GM21576 (cell line): ENCODE measurements at regions not wholly inside any gene's neighbourhood (a gene's known extent, or its start where the extent isn't known, plus 50 kb on each side); places are given as distances from the start of the nearest gene placed in this dataset.
"Not testable (repeated sequence)": the region's sequence is repeated elsewhere in the genome, so short reads cannot be mapped to it uniquely, and the experiment has no call there.

Source experiments
- ATAC-seq: cut with Tn5 transposase; IDR thresholded peaks from one replicate; pipeline ENCODE4 v1.9.1; 2021; ENCODE audit warnings: mild to moderate bottlenecking, moderate library complexity; ENCODE audit not compliant: unreplicated experiment

DNA sequence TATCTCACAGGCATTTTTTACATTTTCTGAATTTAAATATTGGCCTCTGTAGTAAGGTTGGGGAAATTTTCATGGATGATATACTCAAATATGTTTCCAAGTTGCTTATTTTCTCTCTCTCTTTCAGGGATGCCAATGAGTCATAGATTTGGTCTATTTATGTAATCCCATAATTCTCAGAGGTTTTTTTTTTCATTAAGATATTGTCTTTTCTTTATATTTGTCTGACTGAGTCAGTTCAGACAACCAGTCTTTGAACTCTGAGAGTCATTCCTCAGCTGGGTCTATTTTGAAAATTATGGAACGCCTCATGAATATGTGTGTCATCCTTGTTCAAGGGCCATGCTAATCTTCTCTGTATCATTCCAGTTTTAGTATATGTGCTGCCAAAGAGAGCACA is 223.2 kb downstream of the PCSK1 start:
- no peak for ATAC-seq

DNA sequence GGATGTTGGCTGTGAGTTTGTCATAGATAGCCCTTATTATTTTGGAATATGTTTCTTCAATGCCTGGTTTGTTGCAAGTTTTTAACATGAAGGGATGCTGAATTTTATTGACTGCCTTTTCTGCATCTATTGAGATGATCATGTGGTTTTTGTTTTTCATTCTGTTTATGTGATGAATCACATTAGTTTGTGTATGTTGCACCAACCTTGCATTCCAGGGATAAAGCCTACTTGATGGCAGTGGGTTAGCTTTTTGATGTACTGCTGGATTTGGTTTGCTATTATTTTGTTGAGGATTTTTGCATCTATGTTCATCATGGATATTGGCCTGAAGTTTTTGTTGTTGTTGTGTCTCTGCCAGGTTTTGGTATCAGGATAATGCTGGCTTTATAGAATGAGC is 225.6 kb downstream of the PCSK1 start:
- ATAC-seq = no peak

DNA sequence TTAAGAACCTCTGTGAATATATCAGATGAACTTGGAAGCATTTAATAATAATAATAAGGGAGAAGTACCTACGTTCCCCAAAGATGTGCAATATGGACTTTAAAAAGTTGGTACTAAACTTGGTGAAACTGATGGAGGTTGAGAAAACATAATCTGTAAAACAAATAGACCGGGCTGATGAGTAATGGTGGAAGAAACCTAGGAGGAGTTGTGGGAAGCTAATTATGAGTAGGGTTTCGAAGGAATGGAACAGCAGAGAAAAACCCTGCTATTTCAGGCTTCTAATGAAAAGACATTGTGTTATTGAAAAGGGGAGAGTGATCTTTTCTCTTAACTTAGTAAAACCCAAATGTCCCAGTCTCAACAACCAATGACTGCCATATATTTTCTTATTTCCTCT is 229.3 kb downstream of the PCSK1 start:
- ATAC-seq = no peak

DNA sequence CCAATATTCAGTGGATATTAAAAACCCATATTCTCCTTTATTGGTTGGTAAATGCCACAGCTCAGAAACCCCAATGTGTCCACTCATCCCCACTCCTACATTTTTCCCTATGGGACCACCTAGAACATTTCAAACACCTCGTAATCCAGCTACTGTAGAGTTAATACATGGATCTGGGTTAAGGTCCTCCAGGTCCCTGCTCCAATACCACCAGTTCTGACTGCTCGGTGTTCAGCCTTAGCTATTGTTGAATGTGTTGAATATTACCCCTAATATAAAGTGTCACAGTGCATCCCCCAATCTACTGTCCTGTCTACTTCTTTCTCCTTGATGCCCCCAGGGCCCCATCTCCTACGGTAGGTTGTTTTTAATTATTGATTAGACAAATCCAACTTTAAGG is 231.5 kb downstream of the PCSK1 start:
- ATAC-seq = no peak

DNA sequence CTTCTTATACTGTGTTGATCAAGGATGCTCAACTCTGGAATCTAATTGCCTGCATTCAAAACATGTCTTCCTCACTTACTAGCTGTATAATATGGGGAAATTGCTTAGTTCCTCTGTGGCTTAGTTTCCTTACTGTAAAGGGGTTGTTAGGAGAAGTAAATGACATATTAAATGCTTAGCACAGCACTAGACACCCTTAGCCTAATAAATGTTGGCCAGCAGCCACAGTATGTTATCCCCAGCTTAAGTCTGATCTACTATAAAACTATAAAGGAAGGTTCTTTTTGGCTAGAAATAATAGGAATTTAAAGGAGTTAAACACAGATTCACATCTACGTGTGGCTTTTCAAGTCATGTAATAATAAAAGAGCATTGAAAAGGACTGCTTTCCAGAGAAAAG is 232.4 kb downstream of the PCSK1 start:
- no peak for ATAC-seq

DNA sequence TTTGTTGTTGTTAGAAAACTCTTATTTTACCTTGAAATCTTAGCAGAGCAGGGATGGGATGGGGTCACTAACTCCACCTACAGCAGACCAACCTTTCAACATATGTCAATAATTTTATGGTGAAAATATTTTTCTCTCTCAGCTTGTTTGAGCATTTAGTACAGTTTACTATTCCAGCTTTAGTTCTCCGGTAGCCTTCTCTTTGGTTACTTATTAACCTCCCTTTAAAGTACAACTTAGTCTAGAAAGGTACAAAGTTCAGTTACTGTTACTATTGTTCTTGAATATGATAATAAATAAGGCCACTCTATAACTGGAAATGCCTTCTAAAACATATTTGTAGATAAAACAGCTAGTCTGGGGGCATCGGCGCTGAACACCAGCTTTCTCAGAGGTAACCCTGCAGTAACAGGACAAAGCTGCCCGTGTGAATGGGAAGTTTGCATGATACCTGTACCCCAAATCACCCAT is 233.3 kb downstream of the PCSK1 start:
- ATAC-seq = no peak

DNA sequence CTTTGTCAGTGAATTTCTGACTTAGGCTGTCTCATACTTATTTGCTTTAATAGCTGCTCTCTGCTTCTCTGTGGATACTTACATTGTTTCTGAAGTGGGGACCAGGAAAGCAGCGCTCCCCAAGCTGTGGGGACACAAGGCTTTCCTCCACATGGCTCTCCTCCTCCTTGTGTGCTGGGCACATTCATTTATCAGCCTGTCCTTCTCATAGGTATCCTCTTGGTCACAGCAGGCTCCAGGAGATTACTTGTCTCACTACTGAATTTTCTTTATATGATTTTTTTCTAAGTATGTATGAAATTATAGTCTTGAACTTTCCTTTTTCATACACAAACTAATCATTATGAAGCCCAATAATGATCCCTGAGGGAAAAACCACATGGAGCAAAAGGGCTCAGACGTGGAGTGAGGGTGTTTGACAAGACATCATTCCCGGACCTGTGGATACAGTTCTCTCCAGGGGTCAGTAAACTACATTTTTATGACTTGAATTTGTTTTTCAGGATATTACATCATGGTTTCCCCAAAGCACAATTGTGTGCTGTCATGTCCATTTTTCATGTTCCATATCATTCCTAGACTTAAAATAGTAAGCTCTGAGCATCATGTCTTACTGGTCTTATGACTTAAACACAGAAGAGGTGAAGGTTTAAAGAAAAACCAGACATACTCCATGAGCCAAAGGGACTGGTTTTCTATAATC is 234.5 kb downstream of the PCSK1 start:
- no peak for ATAC-seq

DNA sequence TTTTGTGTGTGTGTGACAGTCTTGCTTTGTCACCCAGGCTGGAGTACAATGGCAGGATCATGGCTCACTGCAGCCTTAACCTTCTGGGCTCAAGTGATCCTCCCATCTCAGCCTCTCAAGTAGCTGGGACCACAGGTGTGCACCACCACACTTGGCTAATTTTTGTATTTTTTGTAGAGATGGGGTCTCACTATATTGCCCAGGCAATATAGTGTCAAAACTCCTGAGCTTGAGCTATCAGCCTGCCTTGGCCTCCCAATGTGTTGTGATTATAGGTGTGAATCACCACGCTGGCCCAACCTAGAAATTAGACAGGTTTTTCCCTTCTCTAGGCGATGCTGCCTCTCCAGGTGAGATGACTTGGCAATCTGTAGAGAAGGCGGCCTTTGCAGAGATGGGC is 235.3 kb downstream of the PCSK1 start:
- not testable (repeated sequence) for ATAC-seq

DNA sequence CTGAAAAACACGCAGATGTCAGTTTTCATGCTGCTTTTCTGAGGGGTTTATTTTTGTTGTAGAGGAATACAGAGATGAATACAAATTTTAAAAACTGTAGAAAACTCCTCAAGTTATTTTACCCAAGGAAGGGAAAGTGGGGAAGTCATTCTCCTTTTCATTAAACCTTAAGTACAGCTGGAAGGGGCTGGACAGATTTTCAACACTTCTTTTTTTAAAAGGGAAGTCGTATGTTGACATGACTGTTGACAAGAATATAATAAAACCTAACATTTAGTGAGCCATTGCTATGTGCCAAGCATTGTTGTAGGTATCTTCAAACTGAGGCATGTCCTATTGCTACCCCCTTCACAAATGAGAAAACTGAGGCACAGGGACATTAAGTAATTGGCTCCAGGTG is 235.7 kb upstream of the ELL2 start:
- ATAC-seq = no peak

DNA sequence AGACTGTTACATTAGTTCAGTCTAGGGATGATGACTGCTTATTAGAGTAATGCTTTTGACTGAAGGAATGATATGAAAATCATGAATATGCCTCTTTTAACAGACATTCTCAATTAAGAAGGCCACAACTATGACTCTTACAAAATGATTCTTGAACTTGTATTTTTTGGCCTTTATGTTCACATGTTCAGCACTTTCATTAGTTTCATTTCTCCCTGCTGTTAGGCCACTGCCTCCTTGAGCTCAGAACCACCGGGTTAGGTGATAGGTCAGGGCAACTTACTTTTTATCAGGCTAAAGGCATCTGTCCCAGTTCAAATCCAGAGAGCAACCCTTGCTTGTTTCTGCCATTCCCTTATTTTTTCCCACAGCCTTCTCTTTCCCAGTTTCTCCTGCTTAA is 235.2 kb upstream of the ELL2 start:
- no peak for ATAC-seq

DNA sequence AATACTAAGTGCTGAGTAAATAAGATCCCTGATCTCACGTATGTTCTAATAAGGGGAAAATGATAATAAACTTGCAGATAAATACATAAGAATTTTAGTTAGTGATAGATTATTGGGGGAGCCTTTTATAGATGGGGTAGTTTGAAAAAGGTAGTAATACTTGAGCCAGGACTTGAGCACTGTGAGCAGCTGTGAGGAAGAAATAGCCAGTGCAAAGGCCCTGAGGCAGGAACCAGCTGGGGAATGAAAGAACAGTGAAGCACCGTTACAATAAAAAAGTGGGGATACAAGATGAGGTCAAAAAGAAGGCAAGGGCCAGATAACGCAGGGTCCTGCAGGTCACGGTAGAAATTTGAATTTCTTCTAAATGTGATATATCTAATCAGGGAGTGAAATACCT is 234.8 kb upstream of the ELL2 start:
- no peak for ATAC-seq

DNA sequence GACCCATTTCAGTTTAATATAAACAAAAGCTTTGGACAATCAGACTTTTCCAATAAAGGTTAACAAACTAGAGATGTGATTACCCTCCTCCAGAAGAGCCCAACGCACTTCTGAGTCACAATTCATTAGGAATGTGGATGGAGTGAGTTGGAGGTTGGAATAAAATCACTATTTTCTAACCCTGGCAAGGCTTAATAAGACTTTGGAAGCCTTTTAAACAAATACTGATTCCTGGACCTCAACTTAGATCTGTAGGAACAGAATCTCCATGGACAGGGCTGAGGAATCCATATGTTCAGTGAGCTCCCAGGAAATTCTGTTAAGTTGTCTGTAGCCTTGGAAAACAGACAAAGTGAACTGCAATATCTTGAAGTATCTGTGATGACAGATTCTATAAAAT is 233.5 kb upstream of the ELL2 start:
- ATAC-seq = no peak

DNA sequence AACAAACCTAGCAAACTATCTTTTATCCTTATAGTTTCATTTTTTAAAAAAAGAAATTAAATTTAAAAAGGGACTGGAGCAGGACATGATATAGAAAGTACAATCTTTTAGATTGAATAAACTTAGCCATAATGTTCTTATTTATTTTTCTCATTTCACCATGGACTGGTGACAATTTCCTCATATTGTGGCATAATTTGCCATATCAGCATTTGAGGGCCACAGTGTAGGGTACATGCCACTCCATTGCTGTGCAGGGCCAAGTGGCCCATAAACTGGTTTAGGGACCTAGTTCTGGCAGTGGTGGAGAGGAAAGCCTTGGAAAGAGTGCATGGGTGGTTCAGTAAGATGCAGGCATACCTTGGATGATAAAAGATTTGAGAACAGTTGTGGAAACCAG is 232.9 kb upstream of the ELL2 start:
- ATAC-seq = no peak

DNA sequence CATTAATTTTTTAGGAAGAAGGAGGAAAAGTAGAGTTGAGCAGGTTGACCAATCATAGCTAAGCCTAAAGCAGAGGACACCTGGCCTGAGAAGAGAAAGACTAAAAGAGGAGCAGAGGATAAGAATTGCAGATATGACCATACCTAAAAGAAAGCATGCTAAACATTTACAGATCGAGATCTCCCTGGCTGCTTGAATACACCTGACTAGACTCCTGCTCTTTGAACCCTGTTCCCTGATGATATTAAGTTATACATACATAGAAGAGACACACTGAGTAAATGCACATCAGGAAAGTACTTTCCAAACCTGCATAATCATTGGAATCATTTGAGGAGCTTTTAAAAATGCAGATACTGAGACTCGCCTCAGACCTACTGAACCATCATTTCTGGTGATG is 232.3 kb upstream of the ELL2 start:
- ATAC-seq = no peak

DNA sequence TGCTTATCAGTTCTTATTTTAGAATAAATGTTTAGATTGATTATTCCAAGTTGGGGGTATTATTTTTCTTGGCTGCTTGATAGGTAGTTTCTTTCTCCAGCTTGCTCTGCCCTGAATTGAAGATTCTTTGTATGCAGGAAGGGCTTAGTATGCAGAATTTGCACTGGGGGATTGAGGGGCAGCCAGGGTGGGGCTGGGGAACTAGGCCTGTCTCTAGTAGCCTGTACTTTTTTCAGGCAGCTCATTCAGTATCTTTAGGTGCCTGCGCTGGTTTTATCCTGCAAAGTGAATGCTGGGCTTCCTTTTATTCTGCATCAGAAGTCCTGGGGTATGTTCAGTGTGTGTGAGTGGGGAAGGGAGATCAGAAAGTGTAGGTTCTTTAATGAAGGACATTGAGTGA is 228.3 kb upstream of the ELL2 start:
- ATAC-seq = no peak

DNA sequence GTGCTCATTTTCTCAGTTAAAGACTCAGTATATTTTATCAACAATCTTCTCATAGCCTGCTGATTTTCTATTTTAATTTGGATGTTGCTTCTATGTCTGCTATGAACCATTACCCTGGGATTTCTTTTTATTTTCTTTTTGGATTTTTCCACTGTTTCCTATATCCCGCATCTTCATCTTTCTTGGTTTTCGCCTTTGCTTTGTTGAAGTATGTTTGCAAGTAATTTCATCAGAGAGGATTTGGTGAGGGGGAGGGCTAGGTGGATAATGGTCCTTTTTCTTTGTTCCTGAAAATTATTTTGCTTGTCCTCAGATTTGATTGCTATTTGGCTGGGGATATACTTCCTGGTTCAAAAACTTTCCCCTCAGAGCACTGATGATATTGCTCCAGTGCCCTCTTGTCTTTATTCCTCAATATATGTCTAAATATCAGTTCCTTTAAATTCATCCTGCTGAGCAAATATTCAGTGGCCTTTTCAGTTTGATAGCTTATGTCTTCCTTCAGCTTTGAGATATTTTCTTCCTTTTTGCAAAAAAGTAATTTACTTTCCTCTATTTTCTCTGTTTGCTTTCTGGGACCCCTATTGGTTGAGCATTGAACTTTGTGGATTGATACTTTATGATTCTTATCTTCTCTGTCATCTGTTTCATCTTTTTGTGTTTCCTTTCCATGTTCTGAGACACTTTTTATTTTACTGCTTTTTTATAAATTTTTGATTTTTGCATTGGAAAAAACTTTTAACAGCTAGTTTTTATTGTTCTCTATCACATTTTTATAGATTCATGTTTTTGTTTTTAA is 227.6 kb upstream of the ELL2 start:
- ATAC-seq = no peak

DNA sequence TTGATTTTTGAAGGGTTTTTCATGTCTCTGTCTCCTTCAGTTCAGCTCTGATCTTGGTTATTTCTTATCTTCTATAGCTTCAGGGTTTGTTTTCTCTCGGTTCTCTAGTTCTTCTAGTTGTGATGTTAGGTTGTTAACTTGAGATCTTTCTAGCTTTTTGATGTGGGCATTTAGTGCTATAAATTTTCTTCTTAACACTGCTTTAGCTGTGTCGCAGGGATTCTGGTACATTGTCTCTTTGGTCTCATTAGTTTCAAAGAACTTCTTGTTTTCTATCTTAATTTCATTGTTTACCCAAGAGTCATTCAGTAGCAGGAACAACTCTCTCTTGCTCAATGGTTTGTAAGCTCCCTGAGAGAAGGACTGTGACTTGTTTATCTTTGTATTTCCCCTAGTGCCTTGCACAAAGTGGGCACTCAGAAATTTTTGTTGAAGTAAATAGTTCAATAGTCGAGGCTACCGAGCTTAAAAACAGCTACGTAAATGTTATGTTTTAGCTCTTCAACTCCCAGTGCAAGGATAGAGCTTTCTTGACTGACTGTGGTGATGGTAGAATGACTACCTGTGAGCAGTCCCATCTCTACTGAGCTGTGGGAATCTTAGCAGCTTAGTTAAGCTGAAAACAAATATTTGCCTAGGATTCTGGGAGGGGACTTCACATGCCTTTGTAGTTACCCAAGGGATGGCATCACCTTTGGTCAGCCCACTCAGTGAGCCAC is 225.8 kb upstream of the ELL2 start:
- no peak for ATAC-seq

DNA sequence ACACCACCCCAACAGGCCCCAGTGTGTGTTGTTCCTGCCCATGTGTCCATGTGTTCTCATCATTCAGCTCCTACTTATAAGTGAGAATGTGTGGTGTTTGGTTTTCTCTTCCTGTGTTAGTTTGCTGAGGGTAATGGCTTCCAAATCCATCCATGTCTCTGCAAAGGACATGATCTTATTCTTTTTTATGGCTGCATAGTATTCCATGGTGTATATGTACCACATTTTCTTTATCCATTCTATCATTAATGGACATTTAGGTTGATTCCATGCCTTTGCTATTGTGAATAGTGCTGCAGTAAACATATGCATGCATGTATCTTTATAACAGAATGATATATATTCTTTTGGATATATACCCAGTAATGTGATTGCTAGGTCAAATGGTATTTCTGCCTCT is 222.9 kb upstream of the ELL2 start:
- not testable (repeated sequence) for ATAC-seq

DNA sequence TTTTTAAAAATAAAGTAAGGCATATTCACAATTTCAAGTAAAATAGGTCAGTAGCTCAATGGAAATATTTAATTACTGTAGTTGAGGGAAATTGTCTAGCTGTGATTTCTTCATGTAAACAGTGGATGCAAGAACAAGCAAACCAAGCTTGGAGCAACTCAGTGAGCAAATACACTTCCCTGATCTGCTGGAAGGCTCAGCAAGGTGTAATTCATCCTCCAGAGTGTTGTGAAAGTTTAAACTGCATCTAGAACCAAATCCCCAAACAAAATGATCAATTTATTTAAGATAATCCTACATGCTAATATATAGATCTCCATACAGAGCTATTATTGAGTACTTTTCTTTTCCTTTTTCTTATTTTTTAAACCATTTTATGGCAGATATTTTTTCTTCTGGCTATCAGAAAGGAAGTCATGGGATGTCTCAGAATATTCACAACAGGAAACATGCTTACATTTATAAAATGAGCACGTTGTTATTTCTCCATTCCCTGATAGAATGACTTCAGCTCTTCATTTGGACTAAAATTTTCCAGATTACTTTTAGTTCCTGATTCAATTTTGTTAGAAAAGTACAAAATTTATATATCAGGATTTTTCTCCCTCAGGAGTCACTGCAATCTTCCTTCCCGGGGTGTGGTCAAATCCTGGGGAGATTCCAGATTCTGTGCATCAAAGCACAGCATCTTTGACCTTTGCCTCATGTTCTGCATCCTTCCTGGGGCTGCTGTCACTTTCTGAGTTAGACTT is 219.2 kb upstream of the ELL2 start:
- no peak for ATAC-seq

DNA sequence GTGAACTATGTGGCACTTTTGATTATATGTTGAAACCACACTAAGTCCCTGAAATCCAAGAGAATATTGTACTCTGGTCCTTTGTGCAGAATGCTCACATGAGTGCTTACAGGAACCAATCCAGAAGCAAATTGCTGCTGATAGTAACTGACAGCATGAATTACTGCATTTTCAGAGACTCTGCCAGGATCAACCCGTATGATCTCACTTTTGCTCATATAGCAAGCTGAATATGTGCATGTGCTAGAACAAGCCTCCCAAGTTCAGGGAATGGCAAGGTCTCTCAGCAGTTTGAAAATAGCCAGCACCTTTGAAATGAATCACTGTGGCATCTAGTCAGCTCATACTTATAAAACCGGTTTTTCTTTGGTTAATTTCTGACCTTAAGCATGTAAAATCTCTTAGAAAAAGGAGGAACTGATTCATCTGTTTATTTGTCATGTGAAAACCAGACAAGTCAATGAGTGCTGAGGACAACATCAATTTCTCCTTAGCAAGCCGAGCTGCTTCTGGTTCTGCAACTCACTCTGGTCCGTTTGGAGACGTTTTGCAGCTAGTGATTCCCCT is 215.7 kb upstream of the ELL2 start:
- peak; percentile 72 for ATAC-seq

DNA sequence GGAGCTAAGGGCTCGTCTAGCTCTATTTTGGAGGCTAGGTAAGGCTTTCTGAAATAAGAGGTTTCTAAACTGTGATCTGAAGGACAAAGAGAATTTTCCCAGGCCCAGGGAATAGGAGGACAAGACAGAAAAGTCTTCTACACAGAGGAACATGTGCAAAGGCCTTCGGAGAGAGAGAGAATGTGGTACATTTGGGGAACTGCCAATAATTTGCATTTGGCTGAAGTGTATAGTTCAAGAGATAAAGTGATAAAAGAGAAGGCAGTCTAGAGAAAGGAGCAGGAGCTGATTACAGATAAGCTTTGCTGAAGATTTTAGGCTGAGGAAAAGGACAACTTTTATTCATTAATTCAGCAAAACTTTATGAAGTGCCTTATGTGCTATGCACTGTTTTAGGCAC is 214.4 kb upstream of the ELL2 start:
- ATAC-seq = no peak
